Nucleus accumbens (tissue), 56 donors: ENCODE measurements at regions not wholly inside any gene's neighbourhood (a gene's known extent, or its start where the extent isn't known, plus 50 kb on each side); places are given as distances from the start of the nearest gene placed in this dataset.

Experiments
- DNase-seq, 56 donors: peaks; one replicate each; lab custom pipeline; 2025; lab: John Stamatoyannopoulos, UW

DNA sequence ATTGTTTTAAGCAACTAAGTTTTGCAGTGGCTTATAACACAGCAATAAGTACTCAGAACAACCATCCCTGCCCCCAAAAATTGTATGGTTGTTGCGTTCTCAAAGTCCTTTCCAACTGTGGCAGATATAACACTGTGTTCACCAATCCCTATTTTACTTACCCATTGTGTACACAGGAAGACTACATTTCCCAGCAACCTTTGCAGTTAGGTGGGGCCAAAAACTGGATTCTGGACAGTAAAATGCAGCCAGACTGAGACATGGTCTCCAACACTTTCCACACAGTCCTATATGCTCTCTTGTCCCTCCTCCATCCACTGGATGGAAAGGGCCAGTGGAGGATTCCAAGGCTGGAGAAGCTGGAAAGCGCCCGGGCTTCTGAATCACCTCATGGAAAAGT lies 523.6 kb downstream of the BCOR start:
- DNase-seq: no peak

DNA sequence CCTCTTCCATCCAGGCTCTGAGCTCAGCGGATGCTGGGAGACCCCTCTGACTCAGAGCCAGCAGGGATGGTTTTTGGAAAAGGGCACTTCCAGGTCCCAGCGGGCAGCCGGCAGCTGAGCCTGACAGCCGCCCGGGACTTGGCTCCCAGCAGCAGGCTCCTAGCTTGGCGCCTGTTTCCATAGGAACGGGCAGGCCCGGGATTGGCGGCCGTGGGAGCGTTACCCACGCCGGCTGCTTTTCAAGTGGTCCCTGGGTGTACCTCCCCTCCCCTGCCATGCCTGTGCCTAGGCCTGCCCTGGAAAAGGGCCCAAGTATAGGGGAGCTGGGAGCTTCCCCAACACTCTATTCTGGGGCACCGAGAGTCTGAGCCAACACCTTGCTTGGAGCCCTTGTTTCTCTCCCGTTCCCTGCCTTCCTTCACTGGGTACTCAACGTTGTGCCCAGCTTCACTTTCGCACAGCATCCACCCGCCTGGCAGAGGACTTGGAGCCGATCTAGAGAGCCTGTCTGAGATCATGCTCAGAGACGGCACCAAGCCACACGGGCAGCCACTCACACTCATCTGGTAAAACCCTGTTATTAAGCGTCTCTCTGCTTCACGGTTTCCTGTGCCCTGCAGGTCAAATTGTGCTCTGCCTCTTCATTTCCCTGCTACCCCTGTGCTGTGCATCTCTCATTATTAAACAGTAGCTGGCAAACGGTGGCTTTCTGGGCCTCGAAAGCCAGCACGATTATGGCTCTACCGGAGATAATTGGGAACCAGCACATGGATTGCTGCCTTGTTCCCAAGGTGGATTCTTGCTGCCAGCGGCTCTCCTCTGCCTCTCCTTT lies 521.5 kb downstream of the BCOR start:
- DNase-seq: peak in 50 of 56 donors; percentile 1 to 70 (median 29)

DNA sequence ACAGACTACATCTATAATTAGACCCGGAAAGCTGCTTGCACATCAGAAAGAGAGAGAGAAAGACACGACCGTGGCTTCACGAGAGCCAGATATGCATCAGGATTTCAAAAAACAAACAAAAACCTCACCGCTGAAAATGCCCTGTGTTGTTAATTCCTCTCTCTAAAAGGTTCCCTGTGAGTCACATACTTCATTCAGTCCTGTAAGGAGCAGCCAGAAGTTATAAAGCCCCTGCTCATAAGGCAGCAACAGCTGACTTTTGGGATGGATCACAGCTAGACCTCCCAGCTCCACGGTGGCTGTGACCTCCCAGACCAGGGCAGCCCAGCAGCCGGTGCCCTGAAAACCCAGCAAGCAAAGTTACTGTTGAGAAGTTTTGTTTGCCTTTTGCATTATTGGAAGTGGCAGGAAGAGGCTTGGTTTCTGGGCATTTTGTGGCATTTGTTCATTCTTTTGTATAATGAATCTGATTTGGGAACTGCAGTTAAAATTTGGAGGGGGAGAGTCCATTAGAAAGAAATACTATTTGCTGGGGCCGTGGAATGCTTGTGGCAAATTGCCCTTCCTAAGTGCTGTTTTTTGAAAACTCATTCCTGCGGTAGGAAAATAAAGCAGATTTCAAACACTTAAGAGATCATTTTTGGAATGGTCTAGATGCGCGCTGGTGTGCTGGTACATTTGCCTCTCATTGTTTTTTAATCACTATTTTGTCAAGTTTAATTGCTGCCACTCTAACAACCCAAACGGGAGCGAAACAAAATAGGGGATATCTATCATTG lies 520.4 kb downstream of the BCOR start:
- DNase-seq: no peak

DNA sequence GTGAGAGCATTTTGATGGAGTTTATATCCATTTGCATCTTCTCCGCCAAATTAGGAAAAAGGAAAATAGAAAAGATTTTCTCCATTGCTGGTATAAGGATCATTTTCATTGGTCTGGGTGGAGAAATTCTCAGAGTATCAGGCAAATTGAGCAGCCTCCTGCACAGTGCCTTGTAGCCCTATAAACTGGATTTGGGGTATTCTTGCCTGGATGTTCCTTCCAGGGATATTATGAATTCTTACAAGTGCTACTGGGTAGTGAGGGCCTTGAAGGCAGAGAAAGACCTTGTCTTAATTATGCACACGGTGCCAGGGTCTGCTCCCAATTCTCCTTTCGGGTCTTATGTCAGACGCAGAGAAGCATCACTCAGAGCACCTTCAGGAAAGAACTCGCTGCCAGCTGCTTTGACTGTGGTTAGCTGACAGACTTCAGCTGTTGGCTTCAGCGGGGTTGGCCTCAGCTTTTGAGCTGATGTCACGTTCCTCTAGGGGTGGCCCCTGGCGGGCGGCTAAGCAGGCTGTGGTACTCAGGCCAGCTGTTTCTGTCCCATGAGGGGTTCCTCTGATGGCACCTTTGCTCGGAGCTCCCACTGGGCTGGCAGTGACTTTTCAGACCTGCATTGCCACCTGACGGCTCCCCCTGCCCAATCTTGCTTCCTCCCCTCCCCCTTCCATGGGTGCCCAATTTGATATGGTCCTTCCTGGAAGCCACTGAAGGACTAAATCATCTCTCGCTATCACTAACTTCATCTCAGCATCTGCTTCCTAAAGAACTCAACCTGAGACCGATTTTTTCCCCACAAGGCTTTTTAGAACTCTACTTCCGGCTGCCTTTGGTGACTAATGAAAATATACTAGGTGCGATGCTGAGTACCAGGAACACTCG lies 519.5 kb downstream of the BCOR start:
- DNase-seq: no peak

DNA sequence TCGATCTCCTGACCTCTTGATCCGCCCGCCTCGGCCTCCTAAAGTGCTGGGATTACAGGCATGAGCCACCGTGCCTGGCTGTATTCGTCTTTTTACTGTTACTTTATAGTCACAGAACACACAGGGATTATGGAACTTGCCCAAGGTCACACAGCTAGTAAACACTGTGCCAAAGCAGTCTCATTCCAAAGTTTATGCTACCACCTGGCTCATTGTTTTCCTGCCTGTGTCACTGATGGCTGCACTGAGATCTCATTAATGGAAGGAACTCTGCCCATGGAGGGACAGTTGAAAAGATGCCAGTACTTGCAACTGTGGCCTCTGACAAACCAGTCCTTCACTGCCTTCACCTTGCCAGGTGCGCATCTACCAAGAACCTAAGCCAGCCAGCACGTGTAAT lies 517.7 kb downstream of the BCOR start:
- no peak for DNase-seq

DNA sequence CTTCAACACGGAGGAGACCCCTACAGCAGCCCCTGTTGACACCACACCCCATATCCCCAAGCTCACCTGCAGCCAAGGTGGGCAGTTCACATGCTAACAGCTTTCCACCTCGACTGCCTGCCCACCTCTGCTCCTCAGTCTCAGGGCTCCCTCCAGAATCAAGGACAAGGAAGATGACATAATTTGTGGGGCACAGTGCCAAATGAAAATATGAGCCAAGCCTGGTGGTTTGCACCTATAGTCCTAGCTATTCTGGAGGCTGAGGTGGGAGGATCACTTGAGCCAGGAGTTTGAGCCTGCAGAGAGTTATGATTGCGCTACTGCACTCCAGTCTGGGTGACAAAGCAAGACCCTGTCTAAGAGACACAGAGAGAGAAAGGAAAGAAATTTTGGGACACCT lies 516.3 kb downstream of the BCOR start:
- DNase-seq: no peak

DNA sequence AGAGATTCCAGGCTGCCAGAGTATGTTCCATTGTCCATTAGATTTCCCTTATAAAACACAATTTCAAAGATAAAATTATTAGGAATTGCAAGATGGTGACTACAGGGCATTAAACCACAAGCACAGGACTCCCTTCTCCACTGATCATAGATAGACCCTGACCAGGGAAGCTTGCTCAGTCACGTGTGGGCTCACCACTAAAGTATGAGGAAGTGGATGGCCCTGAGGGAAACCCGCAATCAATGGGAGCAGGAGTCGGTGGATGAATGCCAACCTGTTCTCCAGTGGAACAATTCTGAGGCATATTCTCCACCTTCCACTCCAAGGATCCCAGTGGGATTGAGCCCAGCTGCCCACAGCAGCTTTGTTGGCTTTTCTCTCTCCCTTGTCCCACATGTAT lies 515.7 kb downstream of the BCOR start:
- no peak for DNase-seq

DNA sequence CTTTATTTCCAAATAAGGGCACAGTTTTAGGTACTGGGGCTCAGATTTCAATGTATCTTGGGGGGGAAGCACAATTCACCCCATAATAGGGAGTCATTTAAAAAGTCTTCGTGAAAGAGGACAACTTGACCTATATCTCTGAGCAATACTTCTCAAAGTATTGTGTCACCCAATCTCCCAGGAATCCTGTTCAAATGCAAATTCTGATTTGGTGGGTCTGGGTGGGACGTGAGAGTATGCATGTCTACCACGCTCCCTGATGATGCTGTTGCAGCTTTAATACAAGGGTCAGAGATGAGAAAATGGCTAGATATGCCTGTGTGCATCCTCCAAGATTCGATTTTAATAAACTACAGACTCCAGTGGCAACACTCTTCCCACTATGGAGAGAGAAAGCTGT lies 514.8 kb downstream of the BCOR start:
- DNase-seq: no peak

DNA sequence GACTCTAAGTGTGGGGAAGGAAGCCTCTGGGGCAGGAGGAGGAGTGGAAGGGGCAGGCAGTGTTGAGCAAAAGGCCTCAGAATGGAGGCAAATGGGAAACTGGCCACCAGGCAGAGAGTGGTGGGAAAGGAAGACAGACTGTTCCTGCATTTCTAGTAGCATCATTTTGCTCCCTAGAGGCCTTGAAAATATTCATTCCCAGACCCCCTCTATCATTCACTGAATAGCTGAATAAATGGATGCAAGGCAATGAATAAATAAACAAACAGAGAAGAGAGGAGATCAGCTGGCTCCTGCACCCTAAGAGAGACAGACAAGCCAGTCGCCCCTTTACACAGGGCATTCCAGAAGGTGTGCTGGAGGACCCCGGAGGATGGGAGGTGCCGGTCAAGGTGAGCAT lies 511.9 kb downstream of the BCOR start:
- no peak for DNase-seq

DNA sequence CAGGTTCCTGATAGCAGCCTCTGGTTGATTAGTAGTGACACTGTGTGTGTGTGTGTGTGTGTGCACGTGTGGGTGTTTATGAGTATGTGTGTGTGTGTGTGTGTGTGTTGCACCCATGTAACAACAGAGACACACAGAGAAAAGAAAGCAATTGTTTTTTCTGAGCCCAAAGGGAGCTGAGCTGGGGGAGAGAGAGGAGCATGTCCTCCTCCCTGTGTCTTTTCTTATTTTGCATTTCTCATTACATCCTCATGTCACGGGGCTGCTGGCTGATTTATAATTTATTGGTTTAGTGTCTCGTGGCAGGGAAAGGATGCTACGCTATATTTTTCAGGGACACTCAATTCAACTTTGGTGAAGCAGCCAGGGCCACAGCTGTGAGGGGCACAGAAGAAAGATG lies 511.4 kb downstream of the BCOR start:
- DNase-seq: no peak

DNA sequence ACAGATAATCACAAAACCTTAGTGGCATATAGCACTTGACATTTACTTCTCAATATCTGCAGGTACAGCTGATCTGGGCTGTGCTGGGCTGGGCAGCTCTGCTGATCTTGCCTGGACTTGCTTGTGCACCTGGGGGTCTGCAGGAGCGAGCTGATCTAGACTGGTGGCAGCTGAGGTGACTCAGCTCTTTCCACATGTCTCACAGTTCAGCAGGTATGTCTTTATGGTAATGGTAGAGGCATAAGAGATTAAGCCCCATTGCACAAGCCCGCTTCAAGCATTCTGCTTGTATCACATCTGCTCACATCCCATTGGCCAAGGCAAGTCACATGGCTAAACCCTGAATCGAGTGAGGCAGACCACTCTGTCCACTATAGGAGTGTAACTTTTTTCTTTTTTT lies 506.7 kb downstream of the BCOR start:
- no peak for DNase-seq

DNA sequence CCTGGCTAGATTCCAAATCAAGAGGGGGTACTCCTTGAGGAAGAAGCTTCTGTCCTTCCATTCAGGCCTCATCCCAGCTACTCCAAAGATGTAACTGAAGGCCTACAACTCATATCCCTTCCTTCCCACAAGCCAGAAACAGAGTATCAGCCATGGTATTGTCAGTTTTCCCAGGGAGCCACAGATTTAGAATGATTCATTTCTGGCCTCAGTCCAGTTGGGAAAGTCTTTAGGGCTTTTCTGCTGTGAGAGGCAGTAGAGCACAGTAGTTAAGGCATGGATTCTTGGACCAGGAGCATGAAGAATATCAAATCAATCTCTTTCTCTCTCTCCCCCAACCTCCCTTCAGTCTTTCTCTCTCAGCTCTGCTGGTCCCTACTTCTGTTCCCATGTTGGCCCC lies 505.0 kb downstream of the BCOR start:
- DNase-seq: no peak

DNA sequence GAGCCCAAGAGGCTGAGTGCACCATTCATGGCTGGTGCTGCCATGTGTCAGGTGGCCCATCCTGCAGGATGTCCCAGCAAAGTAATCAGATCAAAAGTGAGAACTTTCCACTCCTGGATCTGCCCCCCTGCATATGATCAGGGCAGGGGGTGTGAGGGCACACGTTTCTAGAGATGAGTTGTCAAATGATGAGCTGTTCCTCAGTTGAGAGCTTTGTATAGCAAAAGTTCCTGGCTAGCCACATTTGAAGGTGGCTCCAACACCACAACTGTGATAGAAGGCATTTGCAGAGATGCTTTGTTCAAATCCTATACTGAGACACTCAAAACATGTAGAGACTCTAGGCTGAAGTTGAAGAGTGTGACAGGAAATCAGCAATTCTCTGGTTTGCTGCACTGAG lies 501.8 kb downstream of the BCOR start:
- DNase-seq: no peak

DNA sequence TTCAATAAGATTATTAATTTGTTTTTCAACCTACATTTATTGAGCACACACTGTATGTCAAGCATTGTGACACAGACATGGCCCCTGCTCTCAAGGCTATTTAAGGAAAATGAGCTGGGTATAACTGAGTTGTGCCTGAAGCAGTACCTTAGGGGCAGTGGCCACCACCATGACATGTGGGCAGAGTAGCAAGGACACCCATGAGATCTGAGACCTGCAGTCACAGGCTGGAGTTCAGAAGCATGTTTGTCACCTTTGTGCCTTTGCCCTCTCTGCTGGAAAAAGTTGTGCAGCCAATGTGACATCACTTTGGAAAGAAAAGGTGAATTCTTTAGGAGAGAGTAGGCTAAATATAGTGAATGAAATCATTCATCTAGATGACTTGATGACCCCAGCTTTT lies 501.3 kb downstream of the BCOR start:
- no peak for DNase-seq

DNA sequence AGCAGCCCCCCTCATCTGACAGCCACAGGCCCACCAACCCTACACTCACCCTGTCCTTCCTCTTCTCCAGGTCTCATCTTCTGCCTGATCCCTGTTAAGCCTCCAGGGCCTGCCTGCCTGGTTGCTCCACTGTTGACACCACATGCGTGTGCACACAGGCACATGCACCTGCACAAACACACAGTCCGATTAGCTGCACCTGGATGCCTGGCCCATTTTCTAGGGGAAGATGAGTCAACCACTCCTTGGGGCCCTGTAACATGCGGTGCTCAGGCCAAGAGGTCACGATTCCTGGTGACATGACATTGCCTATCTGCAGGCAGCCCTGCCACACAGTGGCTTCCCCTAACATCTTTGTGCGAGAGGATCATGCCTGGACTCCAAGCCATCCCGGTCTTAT lies 498.4 kb downstream of the BCOR start:
- DNase-seq: no peak

DNA sequence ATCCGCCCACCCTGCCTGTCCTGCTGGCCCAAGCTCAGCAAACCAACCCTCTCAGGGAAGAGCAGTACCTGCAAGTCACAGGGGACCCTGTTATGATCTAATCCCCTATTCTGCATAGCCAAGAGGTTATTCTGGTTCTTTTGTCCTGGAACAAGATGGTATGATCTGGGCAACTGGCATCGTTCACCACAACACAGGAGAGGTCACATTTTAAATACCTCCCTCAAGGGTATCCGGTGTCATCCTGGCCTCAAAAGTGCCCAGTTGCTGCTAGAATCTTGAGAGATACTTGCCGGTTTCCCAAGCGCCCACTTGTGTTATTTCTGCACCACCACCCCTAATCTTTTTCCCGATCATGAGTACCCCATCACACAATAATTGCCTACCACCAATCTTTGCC lies 497.5 kb downstream of the BCOR start:
- no peak for DNase-seq

DNA sequence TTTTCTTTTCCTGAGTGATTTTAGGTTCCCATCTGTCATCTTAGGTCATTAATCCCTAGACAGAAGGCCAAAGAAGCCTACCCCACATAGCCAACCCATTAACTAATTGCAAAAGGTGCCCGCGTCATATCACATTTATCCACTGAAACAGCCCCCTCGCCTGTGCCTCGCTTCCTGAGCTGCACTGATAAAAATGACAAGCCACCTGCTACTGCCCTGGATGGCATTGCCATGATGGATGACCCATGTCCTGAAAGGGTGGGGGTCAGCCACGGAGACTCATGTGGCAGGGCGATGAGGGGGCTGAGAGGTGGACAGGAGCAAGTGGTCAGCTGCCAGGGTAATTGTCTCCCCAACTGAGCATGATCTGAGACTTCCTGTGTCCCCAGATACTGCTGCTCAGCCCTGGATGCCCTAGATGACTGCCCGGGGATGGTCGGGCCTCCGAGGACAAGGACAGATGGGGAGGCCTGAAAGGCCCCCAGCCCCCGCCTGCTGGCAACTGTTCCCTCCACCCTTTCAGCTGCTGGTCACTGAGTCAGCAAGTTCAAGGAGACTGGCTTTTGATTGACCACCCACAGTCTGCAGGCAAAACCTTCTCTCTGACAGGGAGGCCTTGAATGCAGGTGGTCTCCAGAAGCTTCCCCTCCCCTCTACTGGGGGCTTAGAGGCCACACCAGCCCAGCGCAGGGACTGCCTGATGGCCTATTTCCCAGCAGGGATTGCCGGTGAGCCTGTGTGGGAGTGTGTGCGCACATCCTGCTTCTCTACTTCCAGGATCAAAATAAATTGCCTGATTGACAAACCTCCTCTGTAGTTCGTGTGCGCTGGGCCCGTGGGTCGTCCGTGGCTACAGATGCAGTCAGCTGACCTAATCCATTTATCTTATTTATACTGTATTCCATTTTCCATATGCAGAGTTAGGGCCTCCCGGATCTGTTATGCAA lies 496.3 kb downstream of the BCOR start:
- peak in 7 of 56 donors; percentile 0 to 28 (median 9) for DNase-seq

DNA sequence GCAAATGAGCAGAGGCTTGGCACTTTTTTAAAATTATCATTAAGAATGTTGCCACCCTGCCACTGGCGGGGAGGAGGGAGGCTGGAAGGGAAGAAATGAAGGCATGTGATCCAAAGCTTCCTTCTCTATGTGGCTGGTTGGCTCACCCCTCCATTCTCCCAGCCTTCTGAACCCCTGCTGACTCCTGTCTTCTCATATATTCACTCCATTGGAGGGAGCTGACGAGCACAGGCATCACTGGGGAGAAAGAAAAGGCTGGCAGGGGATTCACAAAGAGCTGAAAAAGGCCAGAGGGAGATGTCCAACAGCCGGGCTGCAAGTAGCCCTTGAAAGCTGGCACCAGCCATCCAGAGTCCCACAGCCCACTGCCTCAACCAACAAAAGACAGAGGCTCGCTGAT lies 495.6 kb downstream of the BCOR start:
- peak in 14 of 56 donors; percentile 0 to 28 (median 7) for DNase-seq

DNA sequence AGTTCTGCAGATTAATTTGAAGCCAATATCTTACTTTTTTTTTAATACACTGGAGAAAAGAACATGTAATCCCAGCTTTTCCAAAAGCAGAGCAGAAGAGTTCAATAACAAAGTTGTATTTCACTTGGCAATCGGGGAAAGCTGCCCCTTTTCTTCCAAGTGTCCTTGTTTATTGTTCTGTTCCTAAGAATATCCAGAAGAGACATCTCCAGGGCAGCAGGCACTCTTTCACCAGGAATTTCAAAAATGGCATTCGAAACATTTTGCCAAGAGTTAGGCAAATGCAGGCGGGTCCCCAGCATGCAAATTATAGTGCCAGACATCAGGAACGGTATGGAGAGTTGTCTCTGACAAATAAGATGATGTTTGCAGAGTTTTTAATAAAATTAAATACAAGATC lies 494.5 kb downstream of the BCOR start:
- DNase-seq: no peak

DNA sequence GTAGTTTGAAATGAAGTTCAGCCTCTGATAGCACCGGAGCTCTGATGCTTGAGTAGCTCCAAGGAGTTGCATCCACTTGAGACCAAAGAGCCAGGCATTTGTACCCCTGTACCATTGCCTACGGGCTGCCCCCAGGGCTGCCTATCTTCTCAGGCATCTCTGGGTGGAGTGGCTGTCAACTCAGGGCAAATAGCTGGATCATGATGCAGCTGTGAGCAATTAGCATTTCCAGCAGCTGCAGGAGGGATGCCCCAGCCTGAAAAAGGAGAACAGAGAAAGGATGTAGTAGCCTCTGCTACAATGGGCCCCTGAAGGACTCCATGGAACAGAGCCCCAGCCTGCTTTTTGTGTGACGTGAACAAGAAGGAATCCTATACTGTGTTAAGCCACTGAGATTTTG lies 492.6 kb downstream of the BCOR start:
- no peak for DNase-seq
